NCI-H2227 treated with DMSO at 0.1 percent for 48 hours (cell line): ENCODE measurements at regions not wholly inside any gene's neighbourhood (a gene's known extent, or its start where the extent isn't known, plus 50 kb on each side); places are given as distances from the start of the nearest gene placed in this dataset.

Source experiments
- DNase-seq: peaks from one replicate; lab custom pipeline; 2025; lab: John Stamatoyannopoulos, UW

DNA sequence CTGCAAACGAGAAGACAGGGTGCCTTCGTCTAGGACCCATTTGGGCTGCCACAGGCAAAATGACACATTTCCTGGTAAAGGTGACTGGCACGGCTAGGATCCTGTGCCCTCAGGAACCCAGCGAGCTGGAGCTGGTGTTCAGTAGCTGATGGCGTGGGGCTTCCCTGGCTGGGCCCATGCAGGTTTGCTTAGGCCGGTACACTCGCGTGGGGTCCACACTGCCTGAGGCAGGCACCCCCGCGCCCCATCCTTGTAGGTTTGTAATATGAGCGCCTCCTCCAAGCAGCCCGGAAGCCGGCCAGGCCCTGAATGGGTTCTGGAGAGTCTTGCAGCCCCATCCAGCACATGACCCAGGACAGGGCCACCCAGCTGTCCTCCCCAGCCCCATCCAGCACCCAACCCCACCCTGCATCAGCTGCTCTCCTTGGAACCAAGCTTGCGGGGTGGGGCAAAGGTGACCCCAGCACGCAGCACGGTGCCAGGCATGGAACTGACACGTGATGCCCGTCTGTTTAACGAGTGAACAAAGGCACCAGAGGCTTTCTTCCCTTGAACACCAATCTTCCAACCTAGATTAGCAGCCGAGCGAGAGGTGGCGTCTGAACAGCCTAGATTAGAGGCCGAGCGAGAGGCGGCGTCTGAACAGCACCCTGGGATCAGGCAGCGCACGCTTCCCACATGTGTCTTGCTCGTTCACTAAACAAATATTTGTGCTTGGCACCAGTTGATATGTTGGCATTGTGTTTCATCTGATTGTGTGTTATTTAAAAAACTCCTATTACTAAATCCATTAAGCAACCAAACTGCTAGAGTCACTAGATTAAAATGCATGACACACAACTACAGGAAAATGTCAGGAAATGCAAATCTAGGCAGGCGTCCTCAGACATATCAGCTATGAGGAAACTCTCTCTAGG, 112.1 kb downstream of the DLL1 start:
- DNase-seq: no peak

DNA sequence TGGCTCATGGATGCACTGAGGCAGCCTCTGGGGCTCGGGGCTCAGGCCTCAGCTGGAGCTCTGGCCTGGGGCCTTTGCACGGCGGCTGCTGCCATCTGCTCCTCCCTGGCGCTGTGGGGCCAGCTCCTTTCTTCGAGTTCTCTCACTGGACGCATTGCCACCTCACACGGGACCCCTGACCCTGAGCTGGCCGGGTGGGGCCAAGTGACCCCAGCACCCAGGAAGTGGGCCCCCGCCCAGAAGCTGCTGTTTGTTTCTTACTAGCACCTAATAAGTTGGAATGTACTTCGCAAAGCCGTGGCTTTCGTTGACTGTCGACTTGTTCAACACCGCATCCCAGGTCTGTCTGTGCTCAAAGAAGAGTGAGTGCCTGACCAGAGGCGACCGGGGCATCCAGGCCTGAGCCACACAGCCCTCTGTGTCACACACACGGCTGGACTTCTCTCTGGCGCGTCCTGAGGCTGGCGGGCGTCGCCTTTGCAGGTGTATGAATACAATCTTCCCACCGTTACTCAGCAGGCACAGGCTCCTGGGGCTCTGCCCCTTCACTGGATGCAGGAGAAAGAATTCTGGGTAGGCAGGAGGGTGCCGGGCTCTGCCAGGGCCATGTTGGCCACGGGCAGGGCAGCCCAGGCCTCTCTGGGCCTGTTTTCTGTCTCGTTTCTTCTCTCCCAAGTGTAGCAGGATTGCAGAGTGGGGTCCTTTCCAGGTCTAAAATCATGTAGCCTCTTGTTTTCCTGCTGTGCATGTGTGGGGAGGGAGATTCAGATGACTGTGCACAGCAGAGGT, 112.9 kb downstream of the DLL1 start:
- no peak for DNase-seq

DNA sequence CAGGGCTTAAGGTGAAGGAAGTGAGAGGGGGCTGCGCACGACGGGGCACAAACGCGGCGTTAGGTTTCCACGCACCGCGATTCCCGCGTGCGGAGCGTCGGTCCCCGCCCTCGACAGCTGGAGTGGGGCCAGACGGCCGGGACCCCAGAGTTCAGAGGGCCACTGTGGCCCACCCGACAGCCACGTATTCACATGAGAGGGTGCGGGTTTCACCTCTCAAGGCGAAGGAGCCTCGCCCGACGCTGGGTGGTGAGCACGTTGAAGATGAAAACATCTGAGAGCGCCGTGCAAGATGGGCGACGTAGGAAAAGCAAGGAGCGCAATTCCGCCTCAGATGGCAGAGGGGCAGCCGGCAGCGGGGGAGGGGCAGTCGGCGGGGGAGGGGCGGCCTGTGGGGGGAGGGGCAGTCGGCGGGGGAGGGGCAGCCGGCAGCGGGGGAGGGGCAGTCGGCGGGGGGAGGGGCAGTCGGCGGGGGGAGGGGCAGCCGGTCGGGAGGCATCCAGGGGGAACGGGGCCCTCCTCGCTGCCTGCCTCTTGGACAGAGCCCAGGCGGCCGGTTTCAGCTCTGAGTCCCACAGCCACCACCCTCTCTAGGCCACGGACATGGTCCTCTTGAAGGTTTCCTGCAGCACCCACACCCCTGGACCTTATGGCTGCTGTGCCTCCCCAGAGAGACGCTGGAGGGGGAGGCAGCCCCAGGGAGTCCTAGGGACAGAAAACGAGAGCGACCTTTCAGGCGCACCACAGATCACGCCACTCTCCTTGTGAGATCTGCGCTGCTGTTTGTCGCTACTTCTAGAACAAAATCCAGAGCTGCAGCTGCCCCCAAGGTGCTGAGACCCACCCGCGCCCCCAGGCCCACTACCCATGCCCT, 113.7 kb downstream of the DLL1 start:
- no peak for DNase-seq

- DNase-seq: peak; percentile 39
Observed at GRCh38 chr6:170176136-170176897, 114.6 kb downstream of the DLL1 start.

GRCh38 chr6:170175644-170176135, 115.2 kb downstream of the DLL1 start:
- no peak for DNase-seq

DNA sequence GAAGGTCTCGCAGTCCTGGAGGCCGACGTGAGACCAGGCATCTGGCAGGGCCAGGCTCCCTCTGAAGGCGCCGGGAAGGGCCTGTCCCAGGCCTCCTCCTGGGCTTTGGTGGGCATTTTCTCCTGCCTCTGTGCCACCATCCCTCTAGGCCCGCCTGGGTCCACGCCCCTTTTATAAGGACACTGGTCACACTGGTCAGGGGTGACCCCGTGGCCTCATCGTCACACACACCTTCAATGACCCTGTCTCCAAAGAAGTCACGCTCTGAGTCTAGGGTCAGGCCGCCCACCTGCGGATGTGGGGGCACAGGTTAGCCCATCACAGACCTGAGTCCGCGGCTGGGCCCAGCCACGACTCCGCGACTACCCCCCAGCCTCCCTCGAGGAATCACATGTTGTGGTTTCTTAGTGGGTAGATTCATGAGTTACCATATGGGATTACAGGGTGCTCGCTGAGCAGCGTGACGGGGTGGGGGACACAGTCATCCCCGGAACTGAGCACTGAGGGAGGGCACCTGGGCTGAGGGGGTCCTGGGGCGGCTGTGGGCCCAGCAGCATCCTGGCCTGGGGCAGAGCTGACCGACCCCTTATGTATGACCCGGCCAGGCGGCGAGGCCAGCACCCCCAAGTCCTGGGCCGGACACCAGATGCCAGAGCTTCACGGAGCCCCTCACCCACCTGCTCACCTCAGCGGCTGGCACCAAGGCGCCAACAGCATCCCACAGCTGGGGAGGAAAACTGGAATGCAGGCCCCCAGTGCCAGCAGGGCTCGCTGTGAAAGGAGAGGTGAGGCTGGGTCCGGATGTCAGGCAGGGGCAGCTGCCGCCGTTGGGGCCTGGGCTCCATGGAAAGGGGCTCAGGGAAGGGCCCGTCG, 115.9 kb downstream of the DLL1 start:
- no peak for DNase-seq

DNA sequence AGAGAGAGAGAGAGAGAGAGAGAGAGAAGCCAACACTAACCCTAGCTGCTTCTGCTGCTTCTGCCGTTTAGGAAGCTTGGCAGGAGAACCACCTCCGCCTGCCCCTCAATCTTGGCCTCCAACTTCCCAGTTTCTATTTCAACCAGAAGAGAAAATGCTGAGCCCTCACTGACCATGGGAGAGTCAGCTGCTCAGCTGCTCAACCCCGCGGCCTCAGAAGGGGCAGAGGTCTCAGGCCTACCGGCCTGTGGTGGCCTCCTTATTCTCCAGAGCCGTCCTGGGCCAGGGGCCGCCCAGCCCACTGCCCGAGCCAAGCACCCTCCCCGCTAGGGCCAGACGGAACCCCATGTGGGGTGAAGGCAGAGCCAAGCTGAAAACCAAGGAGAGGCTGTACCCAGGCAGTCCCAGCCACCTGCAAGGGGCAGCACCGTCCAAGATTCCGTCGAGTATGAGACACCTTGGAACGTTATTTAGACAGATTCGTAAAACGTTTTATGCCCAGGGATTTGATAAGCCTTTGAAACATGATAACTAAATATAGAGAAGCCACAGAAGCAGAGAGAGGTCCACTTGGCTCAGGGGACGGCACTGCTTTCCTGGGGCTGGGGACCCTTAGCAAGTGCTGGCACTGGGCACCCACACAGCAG, 116.6 kb downstream of the DLL1 start:
- DNase-seq: no peak

GRCh38 chr6:170173335-170173881, 117.5 kb downstream of the DLL1 start:
- no peak for DNase-seq

DNA sequence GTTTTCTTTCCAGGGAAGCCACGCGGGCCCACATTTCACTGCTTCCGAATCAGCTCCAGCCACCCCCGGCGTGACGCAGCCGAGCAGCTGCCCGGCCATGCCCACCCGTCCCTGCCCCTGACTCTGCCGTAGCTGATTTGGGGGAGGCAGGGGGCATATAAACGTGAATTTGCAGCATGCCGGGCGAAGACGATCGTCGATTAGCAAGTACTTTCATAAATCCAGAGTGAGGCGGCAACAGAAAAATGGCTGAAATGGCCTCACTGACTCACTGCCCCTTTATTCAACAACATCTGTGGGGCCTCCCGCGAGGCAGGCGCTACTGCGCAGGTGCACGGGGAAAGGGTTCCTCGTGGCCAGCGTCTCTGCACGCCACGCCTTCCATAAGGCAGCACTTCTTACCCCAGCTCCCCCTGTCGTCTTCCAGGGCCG, 118.0 kb downstream of the DLL1 start:
- no peak for DNase-seq

GRCh38 chr6:170172392-170172791, 118.5 kb downstream of the DLL1 start:
- no peak for DNase-seq

GRCh38 chr6:170167657-170168159, 123.2 kb downstream of the DLL1 start:
- DNase-seq: no peak

DNA sequence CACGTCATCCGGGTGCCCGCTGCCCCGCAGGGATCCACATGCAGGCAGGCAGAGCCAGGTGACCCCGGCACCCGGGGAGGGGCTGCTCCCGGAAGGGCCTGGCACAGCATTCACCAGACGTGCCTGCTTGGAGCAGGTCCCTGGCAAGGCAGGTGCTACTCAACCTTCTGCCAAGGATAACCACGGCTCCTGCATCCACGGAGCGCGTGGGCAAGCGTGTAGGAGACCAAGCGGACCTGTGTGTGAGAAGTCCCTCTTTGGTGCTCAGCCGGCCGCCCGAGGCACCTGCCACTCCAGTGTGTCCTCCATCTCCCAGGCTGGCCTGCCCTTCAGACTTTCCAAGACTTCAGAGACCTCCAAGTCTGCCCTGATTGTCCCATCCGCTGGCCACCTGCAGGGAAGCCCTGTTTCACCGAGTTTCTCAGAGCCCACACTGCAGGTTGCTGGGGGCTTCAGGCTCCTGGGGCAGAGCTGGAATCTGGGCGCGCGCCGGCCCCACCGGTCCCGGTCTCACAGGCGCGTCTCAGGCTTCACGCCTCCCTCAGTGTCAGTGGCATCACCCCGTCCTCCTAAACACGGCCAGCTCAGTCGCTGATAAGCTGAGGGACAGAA, 124.3 kb downstream of the DLL1 start:
- DNase-seq: no peak

GRCh38 chr6:170165471-170166117, 125.3 kb downstream of the DLL1 start:
- no peak for DNase-seq

DNA sequence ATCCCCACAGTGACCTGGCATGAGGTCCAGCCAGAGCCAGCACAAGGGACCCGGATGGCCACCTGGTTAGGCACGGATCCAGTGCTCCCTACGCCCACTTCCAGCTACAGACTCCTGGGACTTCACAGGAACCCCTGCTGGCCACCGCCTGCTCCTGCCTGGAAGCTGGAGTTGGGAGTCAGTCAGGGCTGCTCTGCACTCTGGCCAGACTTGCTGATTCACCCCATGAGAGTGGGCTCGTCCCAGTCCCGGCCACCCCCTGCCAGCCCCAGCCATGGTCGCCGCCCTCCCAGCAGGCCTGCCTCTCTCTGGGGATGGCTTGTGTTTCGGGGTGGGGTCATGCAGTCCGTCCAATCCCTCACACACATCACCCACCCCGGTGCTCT, 125.8 kb downstream of the DLL1 start:
- DNase-seq: no peak

DNA sequence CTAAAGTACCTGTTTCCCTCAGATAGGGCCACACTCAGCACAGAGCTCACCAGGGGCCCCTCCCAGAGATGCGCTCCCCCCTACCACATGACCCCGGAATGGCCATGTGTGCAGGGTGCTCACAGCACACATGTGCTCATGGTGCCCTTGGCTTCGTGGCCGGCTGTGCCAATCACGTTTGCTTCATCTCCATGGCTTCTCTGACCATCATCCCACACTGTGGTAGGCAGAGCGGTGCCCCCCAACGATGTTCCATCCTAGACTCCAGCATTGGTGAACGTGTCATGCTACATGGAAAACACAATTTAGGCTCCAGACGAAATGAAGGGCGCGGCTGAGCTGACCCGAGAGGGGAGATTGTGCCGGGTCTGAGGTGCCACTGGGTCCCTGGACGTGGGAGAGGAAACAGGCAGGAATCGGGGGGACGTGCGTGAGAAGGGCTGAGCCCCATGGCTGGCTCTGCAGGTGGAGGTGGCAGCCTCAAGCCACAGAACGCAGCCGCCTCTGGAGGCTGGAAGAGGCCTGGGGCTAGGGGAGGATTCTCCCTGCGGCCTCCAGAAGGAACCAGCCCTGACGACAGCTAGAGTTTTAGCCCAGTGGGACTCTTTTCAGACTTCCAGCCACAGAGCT, 126.5 kb downstream of the DLL1 start:
- DNase-seq: no peak

GRCh38 chr6:170163405-170164170, 127.3 kb downstream of the DLL1 start:
- no peak for DNase-seq
